Limb (tissue), 2 donors: ENCODE measurements at regions not wholly inside any gene's neighbourhood (a gene's known extent, or its start where the extent isn't known, plus 50 kb on each side); places are given as distances from the start of the nearest gene placed in this dataset.
"Not testable (repeated sequence)": the region's sequence is repeated elsewhere in the genome, so short reads cannot be mapped to it uniquely, and the experiment has no call there.

ENCODE experiments used
- DNase-seq, 2 donors: peaks; one replicate each; pipeline ENCODE4 v3.0.0-alpha.2; 2016; ENCODE audit errors: extremely low spot score in 2 of 2

- DNase-seq: no peak
Observed at GRCh38 chrX:36650622-36651021, 357.5 kb upstream of the FAM47C start.

- DNase-seq: no peak
Observed at GRCh38 chrX:36683507-36683906, 324.7 kb upstream of the FAM47C start.

DNA sequence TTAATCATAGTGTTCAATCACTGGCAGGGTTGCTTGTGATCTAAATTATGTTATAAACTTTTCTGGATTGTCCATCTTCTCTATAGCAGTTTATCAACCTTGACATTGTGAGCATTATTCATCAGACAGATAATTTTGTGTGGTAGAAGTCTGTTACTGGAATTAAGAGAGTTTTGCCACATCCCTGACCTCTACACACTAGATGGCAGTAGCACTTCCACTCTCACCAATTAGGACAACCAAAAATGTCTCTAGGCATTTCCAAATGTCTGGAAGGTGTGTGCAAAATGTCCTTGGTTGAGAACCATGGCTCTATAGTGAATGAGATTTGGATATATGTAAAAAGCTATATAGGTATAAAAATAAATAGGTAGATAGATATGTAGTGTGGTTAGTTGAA, 324.1 kb upstream of the FAM47C start:
- no peak for DNase-seq

GRCh38 chrX:36721990-36722389, 286.2 kb upstream of the FAM47C start:
- no peak for DNase-seq

GRCh38 chrX:36753602-36754001, 254.6 kb upstream of the FAM47C start:
- DNase-seq: no peak

GRCh38 chrX:36787752-36788151, 220.4 kb upstream of the FAM47C start:
- DNase-seq: no peak

- no peak for DNase-seq
Observed at GRCh38 chrX:36803151-36803550, 205.0 kb upstream of the FAM47C start.

- DNase-seq: no peak
Observed at GRCh38 chrX:36804066-36804465, 204.1 kb upstream of the FAM47C start.

- DNase-seq: no peak
Observed at GRCh38 chrX:36844857-36845256, 163.3 kb upstream of the FAM47C start.

DNA sequence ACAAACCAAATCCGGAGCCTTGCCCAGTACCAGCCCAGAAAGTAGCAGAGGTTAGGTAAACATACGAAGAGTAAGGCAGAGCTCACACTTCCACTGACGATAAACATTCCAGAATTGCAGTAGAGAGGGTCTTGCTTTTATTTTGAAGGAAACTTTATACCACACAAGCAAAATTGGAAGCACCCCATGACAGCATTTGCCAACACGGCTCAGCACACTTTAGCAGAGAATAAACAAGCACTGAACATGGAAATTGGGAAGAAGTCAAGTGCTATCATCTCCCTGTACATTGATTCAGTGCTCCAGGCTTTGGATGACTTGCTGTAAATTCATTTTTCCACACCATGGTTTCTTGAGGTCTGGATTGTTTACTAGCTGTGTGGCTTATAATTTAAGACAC, 160.7 kb upstream of the FAM47C start:
- no peak for DNase-seq

DNA sequence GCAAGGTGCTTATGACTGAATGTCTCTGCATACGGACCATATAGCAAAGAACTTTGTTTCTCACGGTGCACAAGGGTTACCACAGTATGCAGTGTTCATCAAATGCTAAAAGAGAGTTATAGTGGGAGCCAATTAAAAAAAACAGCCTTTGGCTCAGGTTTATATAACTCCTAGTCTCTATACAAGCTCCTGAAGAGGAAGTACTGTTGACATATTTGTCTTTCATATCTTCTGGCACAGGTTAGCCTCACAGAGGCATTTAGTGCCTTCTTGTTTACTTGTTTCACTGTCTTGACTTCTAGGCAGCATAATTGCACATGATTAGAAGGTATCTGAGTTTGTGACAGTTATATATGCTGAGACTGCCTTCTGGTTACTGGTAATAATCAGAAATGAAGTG, 158.8 kb upstream of the FAM47C start:
- no peak for DNase-seq

DNA sequence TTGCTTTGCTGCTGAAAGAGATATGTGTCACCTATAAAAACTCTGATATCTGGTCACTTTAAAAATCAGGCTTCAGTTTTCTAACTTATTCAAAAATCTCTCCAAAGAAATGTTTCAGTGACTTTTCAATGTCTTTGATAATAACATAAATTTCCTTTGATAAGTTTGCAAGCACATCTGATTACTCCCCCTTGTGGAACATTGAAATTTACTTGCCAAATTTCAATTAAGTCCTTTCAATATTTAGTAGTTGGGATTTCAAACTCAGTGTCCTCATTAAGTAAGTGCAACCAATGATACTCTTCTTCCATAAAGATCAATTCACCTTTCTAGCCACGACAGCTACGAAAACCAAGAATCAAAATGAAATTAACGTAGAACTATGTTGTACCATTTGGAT, 151.3 kb upstream of the FAM47C start:
- DNase-seq: no peak

DNA sequence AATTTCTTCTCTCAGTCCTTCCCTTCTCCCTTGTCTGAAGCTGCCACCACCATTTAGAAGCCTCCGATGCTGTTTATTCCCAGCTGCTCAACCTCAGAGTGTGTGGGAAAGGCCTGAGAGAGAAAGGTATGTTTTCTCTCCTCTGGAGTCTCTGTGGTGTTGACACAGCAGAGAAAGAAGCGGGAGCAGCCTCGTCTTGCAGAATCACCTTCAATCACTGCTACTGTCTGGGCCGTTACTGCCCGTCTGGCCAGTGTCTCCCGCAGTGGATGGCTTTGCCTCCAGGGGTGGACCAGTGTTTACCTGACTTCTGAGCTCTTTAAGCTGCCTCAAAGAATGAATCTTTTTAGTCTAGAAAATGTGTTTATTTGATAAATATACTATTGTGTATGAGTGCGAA, 148.9 kb upstream of the FAM47C start:
- DNase-seq: no peak

GRCh38 chrX:36861601-36862000, 146.6 kb upstream of the FAM47C start:
- no peak for DNase-seq

GRCh38 chrX:36867143-36867542, 141.0 kb upstream of the FAM47C start:
- DNase-seq: peak in 1 of 2 donors; percentile 18

DNA sequence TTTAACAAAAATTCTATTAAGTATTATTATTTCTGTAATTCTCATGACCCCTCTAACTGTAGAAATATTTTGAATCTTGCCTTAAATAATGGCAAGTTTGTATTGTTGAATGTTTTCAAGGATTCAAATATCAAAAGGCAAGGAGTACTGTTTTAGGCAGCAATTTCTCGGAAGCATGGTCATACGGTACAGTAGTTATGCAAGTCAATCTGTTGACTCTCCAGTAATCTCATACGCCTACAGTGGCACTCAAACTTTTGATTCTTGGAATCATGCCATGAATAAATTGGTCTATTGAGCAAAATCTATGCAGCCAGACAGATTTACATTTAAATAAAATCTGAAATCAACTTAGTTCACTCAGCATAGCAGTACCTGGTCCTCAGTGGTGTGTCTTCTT, 139.6 kb upstream of the FAM47C start:
- DNase-seq: no peak

- DNase-seq: no peak
Observed at GRCh38 chrX:36869457-36869856, 138.7 kb upstream of the FAM47C start.

DNA sequence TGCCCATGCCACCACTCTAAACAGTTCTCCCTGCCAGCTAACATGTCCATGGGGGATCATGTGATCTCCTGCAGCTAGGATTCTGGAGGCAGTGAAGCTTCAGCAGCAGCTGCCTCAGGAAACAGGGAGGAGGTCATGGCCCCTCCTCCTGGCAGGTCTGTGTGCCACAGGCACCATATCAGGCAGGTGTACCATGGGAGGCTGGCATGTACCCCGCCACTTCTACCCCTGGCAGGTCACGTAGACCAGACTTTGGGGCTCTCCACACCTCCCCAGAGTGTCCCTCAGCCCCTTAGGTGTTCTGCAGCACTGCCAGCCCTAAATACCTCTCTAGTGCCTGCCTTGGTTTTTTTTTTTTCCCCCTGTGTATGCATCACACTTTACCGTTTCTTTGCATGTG, 110.5 kb upstream of the FAM47C start:
- DNase-seq: no peak

DNA sequence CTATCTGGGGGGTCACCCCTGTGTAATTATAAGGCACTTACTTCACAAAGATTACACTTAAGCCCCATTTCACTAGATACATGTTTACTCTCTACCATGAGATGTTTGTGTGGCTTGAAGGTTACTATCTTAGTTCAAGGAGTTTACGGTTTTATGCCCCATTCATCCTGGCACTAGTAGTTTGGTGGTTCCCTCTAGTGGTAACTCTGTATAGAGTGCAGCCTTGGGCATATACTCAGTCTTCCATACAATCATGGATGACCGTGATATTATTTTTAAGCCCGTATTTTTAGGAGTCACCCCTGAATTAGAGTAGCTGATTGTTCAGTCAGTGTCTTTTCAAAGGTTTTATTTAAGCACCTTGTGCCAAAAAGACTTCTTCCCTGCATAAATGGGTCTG, 109.9 kb upstream of the FAM47C start:
- no peak for DNase-seq

DNA sequence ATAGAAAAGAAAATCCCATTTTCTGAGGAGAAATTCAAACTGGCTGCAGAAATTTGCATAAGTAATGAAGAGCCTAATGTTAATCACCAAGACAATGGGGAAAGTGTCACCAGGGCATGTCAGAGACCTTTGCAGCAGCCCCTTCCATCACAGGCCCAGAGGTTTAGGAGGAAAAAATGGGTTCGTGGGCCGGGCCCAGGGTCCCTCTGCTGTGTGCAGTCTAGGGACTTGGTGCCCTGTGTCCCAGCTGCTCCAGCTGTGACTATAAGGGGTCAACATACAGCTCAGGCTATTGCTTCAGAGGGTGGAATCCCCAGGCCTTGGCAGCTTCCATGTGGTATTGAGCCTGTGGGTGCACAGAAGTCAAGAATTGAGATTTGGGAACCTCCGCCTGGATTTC, 103.6 kb upstream of the FAM47C start:
- not testable (repeated sequence) for DNase-seq

GRCh38 chrX:36908801-36909675, 99.1 kb upstream of the FAM47C start:
- DNase-seq: peak in 1 of 2 donors; percentile 5

GRCh38 chrX:36909676-36910030, 98.5 kb upstream of the FAM47C start:
- DNase-seq: no peak

DNA sequence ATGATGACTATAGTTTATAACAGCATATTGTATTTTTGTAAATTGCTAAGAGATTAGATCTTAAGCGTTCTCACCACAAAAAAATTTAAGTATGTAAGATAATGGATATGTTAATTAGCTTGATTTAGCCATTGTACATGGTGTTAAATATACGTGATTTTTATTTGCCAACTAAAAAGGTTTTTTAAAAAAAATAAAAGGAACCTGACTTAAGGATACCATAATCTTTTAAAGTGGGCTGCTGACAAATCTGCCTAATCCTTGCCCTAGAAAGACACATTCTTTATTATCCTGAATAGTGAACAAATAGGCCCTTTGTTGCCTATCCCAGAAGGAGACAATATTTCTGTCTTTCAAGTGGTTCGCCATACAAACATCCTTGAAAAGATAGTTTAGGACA, 94.6 kb upstream of the FAM47C start:
- no peak for DNase-seq

DNA sequence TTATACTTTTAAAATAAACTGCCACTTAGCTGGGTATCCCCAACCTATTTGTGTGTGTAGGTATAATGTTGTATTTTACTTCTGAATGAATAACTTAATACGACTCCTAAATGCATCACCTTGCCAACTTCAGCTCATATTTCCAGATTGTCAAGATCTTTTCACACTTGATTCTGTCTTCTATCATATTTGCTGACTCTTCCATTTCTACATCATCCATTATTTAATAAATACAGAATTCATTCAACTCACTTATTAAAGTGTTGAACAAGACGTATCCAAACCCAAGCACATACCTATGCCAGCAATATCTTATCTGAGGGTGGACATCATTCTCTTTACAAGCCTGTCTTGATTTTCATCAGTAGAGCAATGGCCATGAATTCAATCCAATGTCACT, 91.2 kb upstream of the FAM47C start:
- no peak for DNase-seq
